Lower leg skin (tissue), 3 donors: ENCODE measurements at regions not wholly inside any gene's neighbourhood (a gene's known extent, or its start where the extent isn't known, plus 50 kb on each side); places are given as distances from the start of the nearest gene placed in this dataset.

ENCODE experiments used
- CTCF ChIP-seq, 3 donors: fragments of 450-650 bp; IDR thresholded peaks; one replicate each; pipeline ENCODE4 v1.5.1; 2016; ENCODE audit warnings: antibody characterized with exemption in 3 of 3, mild to moderate bottlenecking in 3 of 3, moderate library complexity in 2 of 3
- POLR2A ChIP-seq, 2 donors: fragments of 450-650 bp; IDR thresholded peaks; one replicate each; pipeline ENCODE4 v1.6.1; 2016 to 2017; ENCODE audit warnings: antibody characterized with exemption in 2 of 2, mild to moderate bottlenecking in 1 of 2, moderate library complexity in 1 of 2

- TF ChIP-seq CTCF (IDR thresholded peaks at IDR 0.05) (no peak), POLR2A (IDR thresholded peaks at IDR 0.05) (no peak)
Measured at GRCh38 chr10:23927576-23928325, 281.2 kb upstream of the KIAA1217 start.
